Activated B cell treated with CpG ODN at 0.5 μM for 24 hours (primary cell): ENCODE measurements at regions not wholly inside any gene's neighbourhood (a gene's known extent, or its start where the extent isn't known, plus 50 kb on each side); places are given as distances from the start of the nearest gene placed in this dataset.

ENCODE experiments used
- ATAC-seq: fragments of 200-7000 bp; cut with Tn5 transposase; one replicate; pipeline ENCODE4 v1.10.0; 2021; ENCODE audit warnings: low read depth, mild to moderate bottlenecking, moderate library complexity
- CTCF ChIA-PET: fragments of 350-600 bp; sonication (Branson Sonifier 250); formaldehyde crosslinking; loops from one replicate; lab custom pipeline; 2021; ENCODE audit warnings: antibody characterized with exemption; lab: Charles Lee
- POLR2A ChIA-PET: fragments of 350-600 bp; sonication (Branson Sonifier 250); formaldehyde crosslinking; loops from one replicate; lab custom pipeline; 2021; ENCODE audit warnings: antibody characterized with exemption; lab: Charles Lee
- DNase-seq: peaks from one replicate; pipeline ENCODE4 v3.0.0; 2022
- H3K27ac Mint-ChIP-seq: one replicate; pipeline ENCODE4 v1.8.0; 2020; ENCODE audit warnings: mixed read lengths
- H3K27me3 Mint-ChIP-seq: one replicate; pipeline ENCODE4 v1.8.0; 2021; ENCODE audit warnings: mixed read lengths
- H3K36me3 Mint-ChIP-seq: one replicate; pipeline ENCODE4 v1.8.0; 2021; ENCODE audit warnings: low read depth, mixed read lengths
- H3K4me1 Mint-ChIP-seq: one replicate; pipeline ENCODE4 v1.8.0; 2021; ENCODE audit warnings: mixed read lengths
- H3K4me3 Mint-ChIP-seq: one replicate; pipeline ENCODE4 v1.8.0; 2020; ENCODE audit warnings: mild to moderate bottlenecking, mixed read lengths
- H3K9me3 Mint-ChIP-seq: one replicate; pipeline ENCODE4 v1.8.0; 2020; ENCODE audit warnings: mixed read lengths
- CTCF ChIP-seq: fragments of 200-600 bp; IDR thresholded peaks from one replicate; pipeline ENCODE4 v1.8.0; 2022; ENCODE audit warnings: antibody characterized with exemption, mild to moderate bottlenecking
- intact Hi-C: fragments of 100-400 bp; cut with micrococcal nuclease; formaldehyde crosslinking; loops from one replicate; pipeline ENCODE4 v1.15.1; 2024

- H3K36me3 Mint-ChIP-seq: no peaks in the 10 kb centered on the region
- ATAC-seq: no peak
- no peaks in the 10 kb centered on the region for H3K4me1 Mint-ChIP-seq
- no peaks in the 10 kb centered on the region for H3K9me3 Mint-ChIP-seq
- H3K27me3 Mint-ChIP-seq: peaks cover 11% of the 10 kb centered on the region
- no peak for DNase-seq
- POLR2A ChIA-PET: no interaction called here
- TF ChIP-seq CTCF: no peak
- no peak overlapping the region for H3K27ac Mint-ChIP-seq
- CTCF ChIA-PET: no interaction called here
- no peak overlapping the region for H3K4me3 Mint-ChIP-seq
- intact Hi-C loops: no loop called here
These were observed 71.9 kb upstream of the MLN start for GRCh38 chr6:33875696-33876095.

GRCh38 chr6:33875141-33875581, 71.4 kb upstream of the MLN start:
- Mint-ChIP-seq H3K4me3 (no peak overlapping the region), H3K4me1 (no peaks in the 10 kb centered on the region), H3K27ac (no peak overlapping the region), H3K36me3 (no peaks in the 10 kb centered on the region), H3K9me3 (no peaks in the 10 kb centered on the region), H3K27me3 (peaks cover 11% of the 10 kb centered on the region)
- DNase-seq (no peak), ATAC-seq (no peak)
- TF ChIP-seq CTCF: no peak
- CTCF ChIA-PET: no interaction called here
- intact Hi-C loops: no loop called here
- POLR2A ChIA-PET: no interaction called here

- ATAC-seq (no peak), DNase-seq (no peak)
- no peak for TF ChIP-seq CTCF
- Mint-ChIP-seq H3K27me3 (peaks cover 16% of the 10 kb centered on the region), H3K27ac (no peak overlapping the region), H3K36me3 (no peaks in the 10 kb centered on the region), H3K9me3 (no peaks in the 10 kb centered on the region), H3K4me3 (no peak overlapping the region), H3K4me1 (no peaks in the 10 kb centered on the region)
- ChIA-PET POLR2A (no interaction called here), CTCF (no interaction called here)
- intact Hi-C loops: no loop called here
These were observed 70.4 kb upstream of the MLN start for GRCh38 chr6:33874136-33874760.

- intact Hi-C loops: no loop called here
- ChIA-PET CTCF (no interaction called here), POLR2A (no interaction called here)
- ATAC-seq: no peak
- Mint-ChIP-seq H3K27me3 (peaks cover 15% of the 10 kb centered on the region), H3K4me3 (no peak overlapping the region), H3K27ac (no peak overlapping the region), H3K9me3 (no peaks in the 10 kb centered on the region), H3K4me1 (no peaks in the 10 kb centered on the region), H3K36me3 (no peaks in the 10 kb centered on the region)
- DNase-seq: no peak
- TF ChIP-seq CTCF: no peak
These were observed 69.0 kb upstream of the MLN start for GRCh38 chr6:33872761-33873160.

GRCh38 chr6:33869826-33870423, 66.1 kb upstream of the MLN start:
- ChIA-PET POLR2A (no interaction called here), CTCF (no interaction called here)
- DNase-seq (no peak), ATAC-seq (no peak)
- peaks cover 18% of the 10 kb centered on the region for H3K27me3 Mint-ChIP-seq
- no peak overlapping the region for H3K27ac Mint-ChIP-seq
- intact Hi-C loops: no loop called here
- peaks cover 4% of the 10 kb centered on the region for H3K9me3 Mint-ChIP-seq
- no peak overlapping the region for H3K4me3 Mint-ChIP-seq
- TF ChIP-seq CTCF: no peak
- no peaks in the 10 kb centered on the region for H3K4me1 Mint-ChIP-seq
- H3K36me3 Mint-ChIP-seq: no peaks in the 10 kb centered on the region
